Thoracic aorta (tissue), 2 donors: ENCODE measurements at regions not wholly inside any gene's neighbourhood (a gene's known extent, or its start where the extent isn't known, plus 50 kb on each side); places are given as distances from the start of the nearest gene placed in this dataset.

Experiments
- ATAC-seq: fragments of 150-250 bp; one replicate; pipeline ENCODE4 v1.8.0; 2017; ENCODE audit warnings: low read depth; ENCODE audit not compliant: insufficient number of reproducible peaks, low FRiP score
- DNase-seq: peaks from one replicate; pipeline ENCODE4 v3.0.0-alpha.2; 2020; ENCODE audit warnings: low spot score
- H3K27ac ChIP-seq, 2 donors: fragments of 200-600 bp; sonication (generic); 1 replicate in 1 of 2; 2 replicates in 1 of 2; pipeline ENCODE4 v1.5.1; 2016; ENCODE audit warnings: mild to moderate bottlenecking in 2 of 2, moderate library complexity in 2 of 2
- H3K27me3 ChIP-seq: fragments of 200-600 bp; sonication (generic); replicated peaks from 2 replicates; pipeline ENCODE4 v1.6.0; 2016; ENCODE audit warnings: mild to moderate bottlenecking; ENCODE audit not compliant: insufficient read depth
- H3K36me3 ChIP-seq: fragments of 200-600 bp; sonication (generic); one replicate; pipeline ENCODE4 v1.5.1; 2016
- H3K4me1 ChIP-seq, 2 donors: fragments of 200-600 bp; sonication (generic); 1 replicate in 1 of 2; 2 replicates in 1 of 2; pipeline versions ENCODE4 v1.5.1 to v1.6.0; 2016; ENCODE audit warnings: low read depth in 2 of 2, mild to moderate bottlenecking in 1 of 2; ENCODE audit not compliant: control insufficient read depth in 1 of 2
- H3K4me3 ChIP-seq: fragments of 200-600 bp; sonication (generic); 2 replicates; pipeline ENCODE4 v1.5.1; 2016; ENCODE audit warnings: mild to moderate bottlenecking
- H3K9me3 ChIP-seq: fragments of 200-600 bp; sonication (generic); 2 replicates; pipeline ENCODE4 v1.5.1; 2016
- TF ChIP-seq, protein P1 (sequence below): fragments of 200-600 bp; sonication (generic); IDR thresholded peaks from one replicate; pipeline ENCODE4 v1.5.1; 2019; ENCODE audit warnings: antibody characterized with exemption

DNA sequence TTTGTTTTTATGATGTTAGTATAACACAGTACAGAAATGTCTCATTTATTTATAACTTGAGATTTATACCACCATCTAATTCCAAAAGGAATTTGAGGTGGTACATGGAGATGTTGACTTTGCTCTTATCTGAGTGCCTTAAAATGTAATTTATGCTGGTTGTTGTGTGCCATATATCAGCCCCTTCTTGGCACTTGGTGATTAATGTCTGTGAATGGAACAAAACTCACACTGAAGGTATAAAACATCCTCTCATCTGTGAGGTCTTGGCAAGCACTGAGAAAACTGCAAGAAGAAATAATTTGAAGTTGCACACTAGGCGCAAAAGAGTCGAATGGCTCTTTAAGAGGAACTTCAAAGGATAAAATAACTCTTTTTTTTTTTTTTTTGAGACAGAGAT lies 240.4 kb downstream of the B3GLCT start:
- TF ChIP-seq, protein P1, sequence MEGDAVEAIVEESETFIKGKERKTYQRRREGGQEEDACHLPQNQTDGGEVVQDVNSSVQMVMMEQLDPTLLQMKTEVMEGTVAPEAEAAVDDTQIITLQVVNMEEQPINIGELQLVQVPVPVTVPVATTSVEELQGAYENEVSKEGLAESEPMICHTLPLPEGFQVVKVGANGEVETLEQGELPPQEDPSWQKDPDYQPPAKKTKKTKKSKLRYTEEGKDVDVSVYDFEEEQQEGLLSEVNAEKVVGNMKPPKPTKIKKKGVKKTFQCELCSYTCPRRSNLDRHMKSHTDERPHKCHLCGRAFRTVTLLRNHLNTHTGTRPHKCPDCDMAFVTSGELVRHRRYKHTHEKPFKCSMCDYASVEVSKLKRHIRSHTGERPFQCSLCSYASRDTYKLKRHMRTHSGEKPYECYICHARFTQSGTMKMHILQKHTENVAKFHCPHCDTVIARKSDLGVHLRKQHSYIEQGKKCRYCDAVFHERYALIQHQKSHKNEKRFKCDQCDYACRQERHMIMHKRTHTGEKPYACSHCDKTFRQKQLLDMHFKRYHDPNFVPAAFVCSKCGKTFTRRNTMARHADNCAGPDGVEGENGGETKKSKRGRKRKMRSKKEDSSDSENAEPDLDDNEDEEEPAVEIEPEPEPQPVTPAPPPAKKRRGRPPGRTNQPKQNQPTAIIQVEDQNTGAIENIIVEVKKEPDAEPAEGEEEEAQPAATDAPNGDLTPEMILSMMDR, result no peak
- no peak overlapping the region for H3K4me3 ChIP-seq
- H3K36me3 ChIP-seq, result no peaks in the 10 kb centered on the region
- H3K27me3 ChIP-seq, result no peaks in the 10 kb centered on the region
- DNase-seq (no peak), ATAC-seq (no peak)
- no peaks in the 10 kb centered on the region for H3K4me1 ChIP-seq
- no peaks in the 10 kb centered on the region for H3K9me3 ChIP-seq
- H3K27ac ChIP-seq, result no peak overlapping the region

DNA sequence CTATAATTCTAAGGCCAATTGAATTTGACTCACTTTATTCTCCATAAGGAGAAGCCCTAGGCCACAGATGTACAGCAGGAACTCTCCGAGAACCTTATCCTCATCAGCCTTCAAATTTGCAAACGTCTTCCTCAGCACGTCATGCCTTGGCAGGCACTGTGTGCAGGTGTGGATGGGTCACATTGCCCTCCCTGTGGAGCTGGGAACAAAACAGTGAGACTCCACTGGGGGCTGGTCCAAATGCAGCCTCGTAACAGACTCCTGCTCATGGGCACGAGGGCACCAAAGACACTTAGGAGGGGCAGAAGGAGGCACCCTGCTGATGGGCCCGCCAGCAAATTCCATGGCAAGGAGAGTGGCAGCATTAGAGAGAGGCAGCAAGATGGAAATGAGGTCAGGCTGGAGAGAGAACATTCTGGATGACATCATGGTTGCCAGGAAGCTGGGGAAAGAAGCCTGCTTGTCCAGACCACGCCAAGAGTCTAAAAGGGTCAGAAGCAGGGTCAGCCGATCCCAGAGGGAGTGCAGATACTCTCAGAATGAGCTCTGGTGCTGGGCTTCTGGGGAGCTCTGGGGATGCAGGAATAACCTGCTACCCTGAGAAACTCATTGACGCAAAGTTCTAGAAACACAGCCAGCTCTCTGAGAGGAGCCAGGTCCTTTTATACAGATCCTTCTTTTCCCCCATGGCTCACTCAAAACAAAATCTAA lies 242.2 kb downstream of the B3GLCT start:
- no peaks in the 10 kb centered on the region for H3K4me1 ChIP-seq
- TF ChIP-seq, protein P1, result no peak
- no peaks in the 10 kb centered on the region for H3K27me3 ChIP-seq
- no peak for ATAC-seq
- H3K27ac ChIP-seq, result no peak overlapping the region
- no peak overlapping the region for H3K4me3 ChIP-seq
- H3K36me3 ChIP-seq, result no peaks in the 10 kb centered on the region
- DNase-seq, result no peak
- no peaks in the 10 kb centered on the region for H3K9me3 ChIP-seq

DNA sequence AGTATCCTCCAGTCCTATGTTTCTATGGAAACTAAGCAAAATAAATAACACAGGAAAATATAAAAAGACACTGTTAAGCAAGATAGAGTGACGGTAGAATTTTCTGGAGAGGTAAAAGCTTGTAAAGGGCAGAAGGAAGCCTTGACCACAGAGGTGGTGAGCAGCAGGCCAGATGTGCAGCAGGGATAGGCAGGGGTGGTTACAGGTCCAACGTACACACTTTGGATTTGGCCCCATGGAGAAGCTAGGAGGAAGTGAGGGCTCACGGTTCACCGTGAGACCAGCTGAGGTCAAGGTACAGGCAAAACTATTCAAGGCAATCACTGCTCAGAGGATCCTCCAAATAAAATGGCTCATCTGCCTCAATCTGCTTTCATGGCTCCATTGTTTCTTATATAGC lies 242.8 kb downstream of the B3GLCT start:
- no peak for DNase-seq
- ATAC-seq, result no peak
- H3K27ac ChIP-seq, result no peak overlapping the region
- no peaks in the 10 kb centered on the region for H3K27me3 ChIP-seq
- no peaks in the 10 kb centered on the region for H3K4me1 ChIP-seq
- H3K9me3 ChIP-seq, result no peaks in the 10 kb centered on the region
- no peak overlapping the region for H3K4me3 ChIP-seq
- TF ChIP-seq, protein P1, result no peak
- H3K36me3 ChIP-seq, result no peaks in the 10 kb centered on the region

DNA sequence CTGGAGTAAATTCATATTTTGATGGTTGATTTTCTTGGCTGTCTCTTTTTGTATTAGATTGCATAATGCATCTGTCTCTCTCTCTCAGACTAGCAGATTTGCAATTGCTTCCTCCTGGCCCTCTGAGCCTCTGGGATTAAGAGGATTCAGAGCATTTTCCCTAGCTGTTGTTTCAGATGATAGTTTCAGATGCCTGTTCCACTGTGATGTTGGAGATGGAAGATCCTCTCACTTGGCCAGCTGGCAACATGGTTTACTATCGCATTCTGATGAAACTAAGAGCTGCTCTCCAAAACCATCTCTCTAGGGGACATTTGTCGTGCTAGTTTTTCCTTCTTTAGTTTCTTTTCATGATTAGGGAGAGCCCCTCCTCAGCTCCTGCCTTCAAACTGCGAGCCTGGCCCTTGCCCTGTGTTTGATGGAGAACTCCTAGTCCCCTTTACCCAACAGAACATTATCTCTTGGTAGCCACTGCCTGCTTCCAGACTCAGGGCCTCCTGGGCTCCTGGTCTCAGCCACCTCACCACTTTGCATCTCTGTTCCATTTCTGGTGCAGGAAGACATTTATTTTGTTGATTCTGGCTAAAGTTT lies 244.6 kb downstream of the B3GLCT start:
- TF ChIP-seq, protein P1, result no peak
- Histone ChIP-seq H3K36me3 (no peaks in the 10 kb centered on the region), H3K27ac (no peak overlapping the region), H3K4me1 (no peaks in the 10 kb centered on the region), H3K27me3 (no peaks in the 10 kb centered on the region), H3K4me3 (no peak overlapping the region), H3K9me3 (no peaks in the 10 kb centered on the region)
- no peak for ATAC-seq
- no peak for DNase-seq

DNA sequence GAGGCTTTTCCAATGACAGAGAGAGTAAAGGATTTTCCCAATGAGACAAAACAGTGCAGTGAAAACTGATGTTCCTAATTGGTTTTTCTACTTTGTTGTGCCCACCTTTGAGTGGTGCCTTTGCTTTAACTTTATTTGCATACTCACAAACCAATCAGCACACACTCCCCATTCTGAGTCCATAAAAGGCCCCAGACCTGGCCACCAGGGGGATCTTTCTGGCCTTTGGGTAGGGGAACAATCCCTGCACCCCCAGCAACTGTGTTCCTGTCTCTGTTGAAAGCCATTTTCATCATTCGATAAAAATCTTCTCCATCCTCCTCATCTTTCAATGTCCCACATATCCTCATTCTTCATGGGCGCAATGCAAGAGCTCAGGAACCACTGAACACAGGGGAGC lies 252.8 kb downstream of the B3GLCT start:
- Histone ChIP-seq H3K4me1 (no peaks in the 10 kb centered on the region), H3K36me3 (no peaks in the 10 kb centered on the region), H3K4me3 (no peak overlapping the region), H3K27ac (no peak overlapping the region), H3K27me3 (no peaks in the 10 kb centered on the region), H3K9me3 (no peaks in the 10 kb centered on the region)
- ATAC-seq (no peak), DNase-seq (no peak)
- TF ChIP-seq, protein P1, result no peak
